EH (cell line): ENCODE measurements at regions not wholly inside any gene's neighbourhood (a gene's known extent, or its start where the extent isn't known, plus 50 kb on each side); places are given as distances from the start of the nearest gene placed in this dataset.

Experiments used
- DNase-seq: peaks from one replicate; pipeline ENCODE4 v3.0.0-alpha.2; 2015; ENCODE audit warnings: low read depth

DNA sequence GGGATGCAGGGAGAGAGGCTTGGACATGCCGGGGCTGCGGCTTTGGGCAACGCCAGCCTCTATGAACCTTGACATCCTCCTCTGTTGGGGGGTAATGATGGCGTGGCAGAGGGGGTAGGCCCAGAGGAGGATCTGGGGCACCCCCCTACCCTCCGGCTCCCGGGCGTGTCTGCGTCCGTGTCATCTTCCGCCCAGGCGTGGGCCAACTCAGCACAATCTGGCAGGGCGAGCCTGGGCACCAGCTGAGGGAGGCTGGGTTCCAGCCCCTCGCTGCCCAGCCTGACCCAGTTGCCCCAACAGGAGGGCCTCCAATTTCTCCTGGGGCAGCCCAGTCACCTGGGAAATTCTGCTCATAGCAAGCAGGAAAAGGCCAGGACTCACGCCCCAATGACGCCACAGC, 62.9 kb upstream of the IL17B start:
- DNase-seq, result no peak

DNA sequence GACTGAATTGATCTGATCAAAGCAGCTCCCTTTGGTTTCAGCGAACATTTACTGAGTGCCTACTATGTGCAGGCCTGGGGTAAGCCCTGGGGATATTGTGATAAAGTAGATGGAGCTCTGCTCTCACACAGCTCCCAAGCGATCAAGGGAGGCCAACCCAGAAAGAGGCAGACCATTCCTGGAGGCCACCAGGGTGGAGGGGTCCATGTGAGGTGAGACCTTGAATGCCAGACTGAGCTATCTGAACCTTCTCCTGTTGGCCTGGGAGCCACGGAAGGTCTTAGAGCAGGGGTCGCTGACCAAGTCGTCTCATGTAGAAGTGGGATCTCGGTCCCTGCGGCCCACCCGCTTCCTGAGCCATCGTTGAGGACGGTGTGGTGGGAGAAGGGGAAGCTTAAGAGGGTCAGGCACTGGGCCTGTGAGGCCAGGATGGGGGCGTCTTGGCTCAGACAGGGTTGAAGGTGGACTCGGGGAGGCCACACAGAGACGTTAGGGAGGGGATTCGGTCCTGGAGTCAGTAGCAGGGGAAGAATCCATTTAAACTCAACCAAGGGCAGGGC, 62.2 kb upstream of the IL17B start:
- no peak for DNase-seq

DNA sequence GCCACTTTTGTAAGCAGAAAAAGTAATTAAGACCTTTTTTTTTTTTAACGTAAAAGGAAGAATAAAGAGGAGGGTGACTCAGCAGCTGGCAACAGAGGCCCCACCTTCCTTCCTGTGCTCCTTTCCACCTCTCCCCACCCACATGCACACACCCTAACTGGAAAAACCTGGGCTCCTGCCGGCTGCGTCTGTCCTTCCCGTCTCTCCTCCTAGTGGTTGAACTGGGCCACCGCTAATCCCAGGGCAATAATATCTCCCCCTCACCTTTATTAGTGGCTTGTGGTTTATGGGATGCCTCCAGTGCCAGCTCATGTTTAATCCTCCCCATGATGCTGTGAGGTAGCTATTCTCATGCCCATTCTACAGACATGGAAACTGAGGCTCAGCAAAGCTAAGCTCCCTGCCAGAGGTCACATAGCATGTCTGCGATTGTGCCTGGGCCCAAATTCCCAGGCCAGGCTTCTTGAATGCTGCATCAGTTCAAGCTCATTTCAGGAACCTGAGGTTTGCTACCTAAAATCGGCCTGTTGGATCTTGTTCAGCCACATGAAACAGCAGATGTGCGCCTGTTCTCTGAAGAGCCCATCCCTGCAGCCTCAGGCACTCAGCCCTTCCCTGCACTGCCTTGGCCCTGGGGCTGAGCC, 60.9 kb upstream of the IL17B start:
- DNase-seq, result peak; percentile 65

DNA sequence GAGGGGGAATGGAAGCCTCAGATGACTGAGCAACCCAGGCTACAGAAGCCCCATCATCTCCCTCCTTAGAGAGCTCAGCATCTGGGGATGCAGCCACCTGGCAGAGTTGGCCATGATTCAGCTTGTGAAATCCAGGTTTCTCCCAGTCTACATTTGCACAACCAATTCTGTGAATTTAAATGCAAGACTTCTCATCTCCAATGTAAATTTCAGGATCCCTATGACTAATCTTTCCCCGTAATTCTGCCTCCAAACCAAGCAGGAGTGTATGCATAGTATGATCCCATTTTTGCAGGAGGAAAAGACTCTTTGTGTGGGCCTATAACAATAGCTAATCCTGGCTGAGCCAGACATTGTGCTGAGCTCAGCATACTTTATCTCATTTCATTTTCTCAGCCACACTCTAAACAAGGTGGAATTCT, 59.6 kb upstream of the IL17B start:
- DNase-seq, result no peak

DNA sequence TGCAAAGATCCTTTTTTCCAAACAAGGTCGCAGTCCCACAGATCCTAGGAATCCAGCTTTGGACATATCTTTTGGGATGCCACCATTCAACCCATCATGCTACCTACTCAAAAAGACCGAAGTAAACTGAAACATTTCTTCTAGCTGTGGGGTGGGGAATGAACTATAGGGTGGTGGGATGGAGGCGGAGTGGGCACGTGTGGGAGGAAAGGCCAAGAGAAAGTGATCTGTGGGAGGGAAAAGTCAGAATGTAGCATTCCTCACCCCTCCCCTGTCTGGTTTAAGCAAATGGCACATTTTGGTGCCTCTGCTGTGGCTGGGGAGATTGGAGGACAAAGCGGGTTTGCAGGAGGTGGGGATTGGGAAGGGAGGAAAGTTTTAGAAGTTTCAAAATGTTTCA, 59.2 kb upstream of the IL17B start:
- DNase-seq, result no peak

DNA sequence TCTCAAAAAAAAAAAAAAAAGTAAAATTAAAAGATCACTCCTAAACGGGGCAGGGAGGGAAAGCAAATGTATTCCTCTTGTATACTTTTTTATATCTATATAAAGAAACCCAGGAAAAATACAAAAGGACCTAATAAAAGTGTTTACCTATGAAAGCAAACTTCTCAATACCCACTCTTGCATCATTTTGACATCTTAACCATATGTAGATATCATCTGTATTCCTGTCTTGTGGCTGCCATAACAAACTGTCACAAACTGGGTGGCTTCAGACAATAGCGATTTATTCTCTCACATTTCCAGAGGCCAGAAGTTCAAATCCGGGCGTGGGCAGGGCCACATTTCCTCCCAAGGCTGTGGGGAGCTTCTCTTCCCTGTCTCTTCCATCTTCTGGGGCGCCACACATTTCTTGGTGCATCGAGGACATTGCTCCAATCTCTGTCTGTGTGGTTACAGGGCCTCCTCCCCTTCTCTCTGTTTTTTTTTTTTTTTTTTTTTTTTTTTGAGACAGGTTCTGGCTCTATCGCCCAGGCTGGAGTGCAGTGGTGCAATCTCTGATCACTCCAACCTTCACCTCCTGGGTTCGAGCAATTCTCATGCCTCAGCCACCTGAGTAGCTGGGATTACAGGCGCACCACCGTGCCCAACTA, 58.4 kb upstream of the IL17B start:
- DNase-seq, result peak; percentile 25

DNA sequence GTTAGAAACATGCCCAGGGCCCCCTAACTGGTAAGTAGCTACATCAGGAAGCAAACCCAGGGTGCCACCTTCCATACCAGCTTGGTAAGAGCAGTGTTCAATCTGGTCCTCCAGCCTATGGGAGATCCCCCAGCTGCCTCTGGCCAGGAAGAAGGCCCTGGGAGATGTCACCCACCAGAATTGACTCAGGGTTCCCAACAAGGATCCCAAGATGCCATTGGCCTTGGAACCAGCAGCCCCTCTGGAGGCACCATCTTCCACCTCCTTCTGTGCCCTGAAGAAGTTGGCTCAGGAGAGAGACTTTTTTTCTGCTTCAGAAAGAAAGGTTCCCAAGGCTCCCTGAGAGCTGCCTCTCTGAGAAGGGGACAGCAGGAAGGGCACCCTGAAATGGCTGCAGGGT, 56.6 kb upstream of the IL17B start:
- DNase-seq, result peak; percentile 66

DNA sequence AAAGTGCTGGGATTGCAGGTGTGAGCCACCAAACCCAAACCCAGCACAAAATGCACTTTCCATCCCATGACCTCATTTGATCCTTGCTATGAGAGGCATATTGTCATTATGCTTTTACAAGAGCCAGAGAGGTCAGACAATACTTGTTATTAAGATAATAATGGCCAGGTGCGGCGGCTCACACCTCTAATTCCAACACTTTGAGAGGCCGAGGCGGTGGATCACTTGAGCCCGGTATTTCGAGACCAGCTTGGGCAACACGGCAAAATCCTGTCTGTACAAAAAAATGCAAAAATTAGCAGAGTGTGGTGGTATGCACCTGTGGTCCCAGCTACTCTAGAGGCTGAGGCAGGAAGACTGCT, 55.9 kb upstream of the IL17B start:
- DNase-seq, result no peak

DNA sequence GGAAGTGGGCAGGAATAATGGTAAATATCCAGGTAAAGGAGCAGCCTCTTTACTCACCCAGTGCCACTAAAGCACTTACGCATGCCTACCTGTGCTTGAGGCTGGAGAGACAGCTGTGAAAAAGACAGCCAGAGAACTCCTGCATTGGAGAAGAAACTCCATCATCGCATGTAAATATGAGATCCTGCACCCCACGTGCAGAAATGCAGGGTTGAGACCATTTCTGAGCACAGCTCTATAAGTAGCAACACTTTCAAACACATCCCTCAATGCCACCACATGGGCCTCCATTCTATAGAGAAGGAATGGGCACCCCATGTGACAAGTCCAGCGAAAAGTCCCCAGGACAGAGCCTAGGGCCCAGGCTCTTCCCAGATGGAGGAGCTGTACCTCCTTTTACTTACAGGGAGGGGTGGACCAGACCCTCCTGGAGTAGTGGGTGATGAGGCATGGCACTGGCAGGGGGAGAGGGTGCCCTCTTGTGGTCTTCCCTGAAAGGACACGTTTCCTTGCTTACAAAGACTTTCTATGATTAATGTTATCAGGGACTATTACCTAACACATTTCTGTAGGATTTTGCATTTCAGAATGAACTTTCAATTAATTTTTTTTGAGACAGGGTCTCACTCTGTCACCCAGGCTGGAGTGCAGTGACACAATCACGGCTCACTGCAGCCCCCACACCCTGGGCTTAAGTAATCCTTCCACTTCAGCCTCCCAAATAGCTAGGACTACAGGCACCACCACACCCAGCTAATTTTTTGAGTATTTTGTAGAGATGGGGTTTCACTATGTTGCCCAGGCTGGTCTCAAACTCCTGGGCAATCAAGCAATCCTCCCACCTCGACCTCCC, 55.3 kb upstream of the IL17B start:
- peak; percentile 93 for DNase-seq

DNA sequence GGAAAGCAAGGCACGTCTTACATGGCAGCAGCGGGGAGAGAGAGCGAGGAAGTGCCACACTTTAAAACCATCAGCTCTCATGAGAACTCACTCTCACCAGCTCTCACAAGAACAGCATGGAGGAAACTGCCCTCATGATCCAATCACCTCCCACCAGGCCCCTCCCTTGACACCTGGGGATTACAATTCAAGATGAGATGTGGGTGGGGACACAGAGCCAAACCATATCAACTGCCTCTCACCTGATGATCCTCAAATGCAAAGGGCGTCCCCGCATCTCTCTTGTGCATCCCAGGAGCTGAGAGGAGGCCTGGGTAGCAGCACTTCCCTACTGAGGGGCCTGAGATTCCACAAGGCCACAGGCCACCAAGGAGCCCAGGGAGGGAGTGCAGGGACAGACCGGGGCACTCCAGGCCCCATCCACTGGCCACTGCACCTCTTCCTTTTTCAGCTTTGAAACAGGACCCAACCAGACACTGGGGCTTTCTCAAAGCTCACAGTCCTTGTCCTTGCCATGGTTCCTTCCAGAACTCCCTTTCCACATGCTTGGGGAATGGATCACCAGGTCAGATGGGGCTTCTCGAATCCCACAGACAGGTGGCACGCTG, 54.5 kb upstream of the IL17B start:
- DNase-seq, result peak; percentile 92

DNA sequence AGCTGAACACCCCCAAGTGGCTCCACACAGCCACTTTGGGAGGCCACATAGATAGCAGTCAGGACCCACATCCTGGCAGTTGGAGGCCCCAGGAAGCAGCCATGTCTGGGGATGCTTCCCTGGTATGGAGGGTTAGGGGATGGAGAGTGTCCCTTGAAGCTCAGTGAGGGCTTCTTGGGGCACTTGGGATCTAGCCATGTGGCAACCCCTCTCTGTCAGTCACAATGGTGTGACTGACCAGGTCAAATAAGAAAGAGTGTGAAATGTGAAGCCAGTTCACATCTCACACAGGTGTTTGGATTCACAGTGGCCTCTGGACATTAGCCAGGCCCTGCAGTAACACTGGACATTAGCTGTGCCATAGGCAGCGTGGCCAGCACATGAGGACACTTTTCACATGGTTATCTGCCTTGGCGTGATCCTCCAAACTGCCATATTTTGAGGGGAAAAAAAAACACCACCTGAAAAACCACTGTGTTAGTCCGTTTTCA, 53.9 kb upstream of the IL17B start:
- DNase-seq, result peak; percentile 87

DNA sequence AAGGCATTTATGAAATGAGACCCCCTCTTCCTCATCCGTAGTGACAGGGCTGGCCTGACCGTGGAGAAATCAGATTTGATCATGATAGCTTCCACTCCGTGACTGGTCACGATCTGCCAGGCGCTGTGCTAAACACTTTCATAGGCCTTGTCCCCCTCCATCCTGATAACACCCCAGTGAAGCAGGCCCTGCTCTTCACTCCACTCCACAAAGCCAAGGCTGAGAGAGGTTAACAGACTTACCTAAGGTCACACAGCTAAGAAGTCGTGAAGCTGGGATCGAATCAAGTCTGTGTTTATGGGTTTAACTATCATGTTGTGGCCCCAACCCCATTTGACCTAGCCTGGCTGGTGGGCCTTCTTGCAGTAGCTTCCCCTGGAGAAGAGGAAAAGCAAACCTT, 53.3 kb upstream of the IL17B start:
- no peak for DNase-seq

DNA sequence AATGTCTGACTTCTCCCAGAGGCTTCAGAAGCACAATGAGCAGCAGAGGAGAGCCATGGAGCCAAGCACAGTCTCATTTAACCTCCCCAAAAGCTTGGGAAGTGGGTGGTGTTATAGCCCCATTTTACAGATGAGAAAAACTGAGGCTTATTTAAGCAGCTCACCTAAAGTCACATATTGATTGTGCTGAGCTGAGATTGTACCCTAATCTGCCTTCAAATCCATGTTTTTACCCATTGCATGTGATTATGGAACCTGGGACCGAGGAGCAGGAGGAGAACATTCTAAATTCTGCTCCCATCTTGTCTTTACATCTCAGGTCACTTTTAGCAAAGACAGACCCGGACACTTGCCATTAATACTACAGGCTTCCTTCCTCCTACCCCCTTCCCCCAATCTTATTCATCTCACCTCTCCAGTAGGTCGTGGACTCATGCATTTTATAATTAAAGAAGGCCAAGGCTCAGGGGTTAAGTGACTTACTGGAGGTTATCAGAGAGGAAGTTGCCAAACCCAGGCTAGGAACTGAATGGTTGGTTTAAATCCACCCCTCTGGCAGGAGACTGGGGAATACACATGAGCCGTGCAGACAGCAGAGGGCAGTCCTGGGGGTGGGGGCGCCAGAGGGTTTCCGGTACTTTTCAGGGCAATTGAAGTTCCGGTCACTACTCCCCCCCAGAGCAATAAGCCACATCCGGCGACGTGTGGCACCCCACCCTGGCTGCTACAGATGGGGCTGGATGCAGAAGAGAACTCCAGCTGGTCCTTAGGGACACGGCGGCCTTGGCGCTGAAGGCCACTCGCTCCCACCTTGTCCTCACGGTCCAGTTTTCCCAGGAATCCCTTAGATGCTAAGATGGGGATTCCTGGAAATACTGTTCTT, 51.0 kb upstream of the IL17B start:
- DNase-seq, result peak; percentile 59
